Activated gamma-delta T cell treated with anti-CD3 and anti-CD28 coated beads, Interleukin-2, amount 50 U/mL, for 16 hours (primary cell): ENCODE measurements at regions not wholly inside any gene's neighbourhood (a gene's known extent, or its start where the extent isn't known, plus 50 kb on each side); places are given as distances from the start of the nearest gene placed in this dataset.
A peak's percentile ranks its signal among the peaks of the same experiment; 100 is the strongest.
"Not testable (repeated sequence)": the region's sequence is repeated elsewhere in the genome, so short reads cannot be mapped to it uniquely, and the experiment has no call there.

Experiments used
- DNase-seq: peaks from one replicate; pipeline ENCODE4 v3.0.0-alpha.2; 2020; ENCODE audit warnings: low read depth

DNA sequence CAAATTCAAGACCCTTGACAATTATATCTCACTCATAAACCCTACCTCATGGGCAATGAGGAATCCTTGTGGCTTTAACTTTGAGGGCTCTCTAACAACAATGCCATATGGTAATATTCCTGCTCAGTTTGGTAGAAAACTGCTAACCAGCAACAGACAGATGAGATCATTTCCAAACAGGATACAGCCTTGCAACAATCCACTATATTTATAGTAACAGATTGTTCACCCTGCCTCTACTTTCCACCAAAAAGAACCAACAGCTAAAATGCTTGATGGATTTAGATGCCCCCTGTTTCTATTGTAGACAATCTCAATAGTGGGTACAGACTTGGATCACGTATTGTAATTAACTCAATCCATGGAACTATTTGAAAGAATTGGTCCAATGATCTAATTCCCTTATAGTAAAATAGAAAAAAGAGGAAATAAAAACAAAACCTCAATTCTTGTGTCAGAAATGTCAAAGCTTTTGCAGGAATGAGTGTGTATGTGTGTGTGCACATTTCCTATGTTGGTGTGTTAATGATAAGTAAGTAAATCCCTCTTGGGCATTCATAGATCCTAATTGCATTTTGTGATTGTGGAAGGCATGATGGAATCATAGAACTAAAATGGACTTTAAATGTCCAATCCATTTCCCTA lies 100.0 kb upstream of the EDEM3 start:
- no peak for DNase-seq

DNA sequence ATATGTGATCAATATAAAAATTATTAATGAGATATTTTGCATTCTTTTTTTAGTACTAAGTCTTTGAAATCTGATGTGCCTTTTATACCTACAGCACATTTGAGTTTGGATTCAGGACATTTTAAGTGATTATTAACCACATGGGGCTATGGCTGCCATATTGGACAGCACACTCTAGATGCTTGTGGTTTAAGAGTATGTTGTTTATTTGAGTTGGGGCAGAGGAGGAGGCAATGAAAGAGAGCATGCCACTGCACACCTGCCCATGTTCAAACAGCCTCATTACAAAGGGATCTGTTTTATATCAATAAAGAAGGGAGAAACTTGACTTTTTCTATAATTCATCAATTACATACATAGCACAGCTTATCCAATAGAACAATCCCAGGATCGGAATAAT lies 99.4 kb upstream of the EDEM3 start:
- DNase-seq, result no peak

- no peak for DNase-seq
Observed at GRCh38 chr1:184851822-184852746, 97.4 kb upstream of the EDEM3 start.

- DNase-seq, result peak; percentile 47
Observed at GRCh38 chr1:184843732-184844495, 89.3 kb upstream of the EDEM3 start.

- DNase-seq, result no peak
Observed at GRCh38 chr1:184840596-184840995, 85.9 kb upstream of the EDEM3 start.

GRCh38 chr1:184838504-184838951 lies 83.9 kb upstream of the EDEM3 start:
- DNase-seq, result no peak

DNA sequence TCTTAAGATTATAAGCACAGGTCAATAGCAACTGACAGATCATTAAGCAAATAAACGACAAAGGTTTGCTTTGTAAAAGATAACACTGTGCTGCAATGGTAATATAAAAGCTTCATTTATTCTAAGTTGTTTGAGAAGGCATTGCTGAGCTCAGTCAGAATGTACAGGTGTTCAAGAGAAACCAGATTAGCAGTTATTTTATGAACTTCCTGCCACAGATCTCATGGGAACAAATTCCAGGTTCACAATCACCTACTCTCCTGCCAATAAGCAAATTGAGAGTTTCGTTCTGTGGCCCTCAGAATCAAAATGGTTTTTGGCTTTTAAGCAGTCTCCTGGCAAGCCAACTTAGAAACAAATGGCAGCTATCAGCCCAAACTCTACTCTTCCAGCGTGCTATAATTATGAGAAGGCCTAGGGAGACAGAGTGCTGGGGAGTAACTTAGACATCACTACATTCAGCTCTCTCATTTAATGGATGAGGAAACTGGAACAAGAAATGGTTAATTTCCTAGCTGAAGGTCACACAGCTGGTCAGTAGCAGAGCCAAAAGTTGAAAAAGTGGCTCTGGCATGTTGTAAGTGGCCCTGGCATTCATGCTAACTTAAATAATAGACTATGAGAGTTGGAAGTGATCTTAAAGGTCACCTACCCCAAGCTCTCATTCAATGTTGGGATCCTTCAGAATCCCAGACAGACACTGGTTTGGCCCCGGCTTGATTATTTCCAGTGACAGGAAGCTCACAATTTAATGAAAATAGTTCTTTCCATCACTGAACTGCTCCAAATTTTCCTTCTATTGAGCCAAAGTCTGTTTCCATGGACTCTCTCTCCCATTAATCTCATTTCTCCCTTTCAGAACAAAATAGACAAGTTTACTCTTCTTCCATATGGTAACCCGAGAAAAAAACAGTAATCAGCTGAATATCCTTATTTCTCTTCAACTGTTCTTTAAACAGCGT lies 82.6 kb upstream of the EDEM3 start:
- no peak for DNase-seq

GRCh38 chr1:184836141-184836540 lies 81.5 kb upstream of the EDEM3 start:
- DNase-seq, result no peak

- not testable (repeated sequence) for DNase-seq
Observed at GRCh38 chr1:184833994-184834393, 79.3 kb upstream of the EDEM3 start.

- DNase-seq, result no peak
Observed at GRCh38 chr1:184832517-184832916, 77.9 kb upstream of the EDEM3 start.

- DNase-seq, result not testable (repeated sequence)
Observed at GRCh38 chr1:184829496-184829895, 74.8 kb upstream of the EDEM3 start.

GRCh38 chr1:184828369-184828717 lies 73.7 kb upstream of the EDEM3 start:
- no peak for DNase-seq

GRCh38 chr1:184827600-184828368 lies 73.1 kb upstream of the EDEM3 start:
- DNase-seq, result no peak

GRCh38 chr1:184826001-184826400 lies 71.3 kb upstream of the EDEM3 start:
- DNase-seq, result no peak

DNA sequence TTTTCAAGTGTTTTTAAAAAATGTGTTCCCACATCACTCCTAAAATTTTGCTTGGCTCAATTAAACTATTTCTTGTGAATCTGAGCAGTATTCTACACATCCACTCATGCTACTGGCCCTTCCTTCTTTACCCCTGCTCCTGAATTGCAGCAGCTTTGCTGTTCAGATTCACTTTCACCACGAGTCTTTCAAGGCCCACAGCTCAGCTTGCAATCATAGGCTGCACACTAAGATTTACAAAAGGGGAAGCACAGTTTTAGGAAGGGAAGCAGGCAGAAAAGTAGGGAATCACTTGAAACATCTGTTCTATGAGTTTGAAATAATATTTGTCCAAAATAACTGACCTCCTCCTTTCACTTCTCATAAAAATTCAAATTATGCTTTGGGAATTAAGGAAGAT lies 70.9 kb upstream of the EDEM3 start:
- no peak for DNase-seq

DNA sequence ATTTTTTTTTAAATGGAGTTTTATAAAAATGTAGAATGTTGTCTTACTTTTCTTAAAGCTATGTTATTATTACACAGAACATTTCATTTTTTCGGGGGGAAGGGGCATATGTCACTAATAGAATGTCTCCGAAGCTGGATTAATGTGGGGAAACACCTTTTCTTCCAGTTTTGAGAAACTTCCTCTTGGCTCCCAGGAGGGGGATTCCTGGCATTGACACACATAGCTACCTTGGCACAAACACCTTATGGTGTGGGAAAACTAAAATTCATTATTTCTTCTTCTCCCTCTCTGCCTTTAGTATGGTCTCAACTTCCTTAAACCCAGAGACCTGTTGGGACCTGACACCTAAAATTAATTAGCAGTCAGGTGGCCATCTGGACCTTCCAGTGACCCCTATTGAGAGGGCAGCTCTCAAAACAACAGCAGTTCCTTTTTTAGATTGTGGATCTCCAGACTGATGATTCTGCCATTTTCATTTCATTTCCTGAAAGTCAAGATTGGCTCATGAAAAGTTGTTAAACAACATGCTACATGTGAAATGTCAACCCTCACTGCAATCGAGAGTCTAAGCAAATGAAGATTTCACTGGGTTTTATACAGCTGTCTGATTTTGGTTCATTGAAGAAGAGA lies 70.1 kb upstream of the EDEM3 start:
- no peak for DNase-seq

DNA sequence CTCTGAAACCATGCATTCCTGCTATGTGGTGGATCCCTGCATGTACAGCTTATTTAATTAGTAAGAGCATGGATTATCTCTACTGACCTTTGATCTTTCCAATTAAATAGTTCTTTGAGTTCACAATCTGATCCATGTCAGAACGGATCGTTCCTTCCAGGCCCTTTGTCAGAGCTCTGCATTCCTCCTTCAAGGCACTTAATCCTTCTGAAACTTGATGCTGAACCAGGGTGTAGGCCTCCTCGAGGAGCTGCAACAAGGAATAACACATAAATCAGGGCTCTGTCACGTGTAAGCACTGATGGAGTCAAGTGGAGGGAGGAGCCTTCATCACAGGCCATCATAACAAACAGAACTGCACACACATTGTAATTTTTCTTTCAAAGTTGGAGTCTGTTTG lies 68.4 kb upstream of the EDEM3 start:
- no peak for DNase-seq

DNA sequence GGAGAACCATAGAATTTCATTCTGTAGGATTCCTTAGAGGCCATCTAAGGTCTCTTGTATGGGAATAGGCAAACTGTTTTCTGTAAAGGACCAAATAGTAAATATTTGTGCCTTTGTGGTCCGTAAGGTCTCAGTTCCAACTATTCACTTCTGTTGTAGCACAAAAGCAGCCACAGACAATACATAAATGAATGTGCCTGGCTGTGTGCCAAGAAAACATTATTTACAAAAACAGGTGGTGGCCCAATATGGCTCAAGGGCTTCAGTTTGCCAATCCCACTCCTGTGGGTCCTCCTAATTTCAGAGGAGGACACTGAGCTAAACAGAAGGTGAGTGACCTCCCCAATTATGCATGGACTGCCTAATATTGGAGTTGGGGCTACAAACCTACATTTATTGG lies 67.6 kb upstream of the EDEM3 start:
- DNase-seq, result no peak

GRCh38 chr1:184821658-184822057 lies 67.0 kb upstream of the EDEM3 start:
- no peak for DNase-seq

GRCh38 chr1:184820956-184821355 lies 66.3 kb upstream of the EDEM3 start:
- no peak for DNase-seq
